WERI-Rb-1 (cell line): ENCODE measurements at regions not wholly inside any gene's neighbourhood (a gene's known extent, or its start where the extent isn't known, plus 50 kb on each side); places are given as distances from the start of the nearest gene placed in this dataset.
"Not testable (repeated sequence)": the region's sequence is repeated elsewhere in the genome, so short reads cannot be mapped to it uniquely, and the experiment has no call there.

Experiments used
- DNase-seq: peaks from one replicate; pipeline ENCODE4 v3.0.0-alpha.2; 2020
- H3K27ac ChIP-seq: fragments of 250-450 bp; sonication (Bioruptor Pico); 2 replicates; pipeline ENCODE4 v1.5.1; 2020; ENCODE audit warnings: mild to moderate bottlenecking, moderate library complexity
- H3K27me3 ChIP-seq: fragments of 250-450 bp; sonication (Bioruptor Pico); 2 replicates; pipeline ENCODE4 v1.5.1; 2021; ENCODE audit warnings: mild to moderate bottlenecking, low read depth, moderate library complexity; ENCODE audit not compliant: insufficient read depth, severe bottlenecking
- H3K36me3 ChIP-seq: fragments of 250-450 bp; sonication (Bioruptor Pico); 2 replicates; pipeline ENCODE4 v1.5.1; 2020; ENCODE audit warnings: mild to moderate bottlenecking, moderate library complexity
- H3K4me3 ChIP-seq: 2 replicates; pipeline ENCODE4 v1.5.1; 2011; ENCODE audit warnings: low read depth, mild to moderate bottlenecking, control low read depth, low read length
- H3K9me3 ChIP-seq: fragments of 250-450 bp; sonication (Bioruptor Pico); 2 replicates; pipeline ENCODE4 v1.5.1; 2021; ENCODE audit warnings: mild to moderate bottlenecking, moderate library complexity; ENCODE audit not compliant: severe bottlenecking
- CTCF ChIP-seq: IDR thresholded peaks from 2 replicates; pipeline ENCODE4 v1.5.1; 2011; ENCODE audit warnings: low read depth, mild to moderate bottlenecking, control low read depth, inconsistent platforms, low read length

GRCh38 chr4:117699595-117699994, 334.7 kb upstream of the NDST3 start:
- Histone ChIP-seq H3K27me3 (no peaks in the 10 kb centered on the region), H3K4me3 (no peak overlapping the region), H3K9me3 (no peaks in the 10 kb centered on the region), H3K36me3 (no peaks in the 10 kb centered on the region), H3K27ac (no peak overlapping the region)
- TF ChIP-seq CTCF = no peak
- DNase-seq = no peak

- Histone ChIP-seq H3K4me3 (no peak overlapping the region), H3K27ac (no peak overlapping the region), H3K9me3 (no peaks in the 10 kb centered on the region), H3K36me3 (no peaks in the 10 kb centered on the region), H3K27me3 (no peaks in the 10 kb centered on the region)
- peak; percentile 55 for TF ChIP-seq CTCF
- no peak for DNase-seq
Observed at GRCh38 chr4:117700111-117700892, 334.0 kb upstream of the NDST3 start.

- H3K4me3 ChIP-seq = no peak overlapping the region
- H3K27me3 ChIP-seq = no peaks in the 10 kb centered on the region
- no peak for TF ChIP-seq CTCF
- no peaks in the 10 kb centered on the region for H3K9me3 ChIP-seq
- no peak overlapping the region for H3K27ac ChIP-seq
- DNase-seq = no peak
- no peaks in the 10 kb centered on the region for H3K36me3 ChIP-seq
Observed at GRCh38 chr4:117702353-117702752, 331.9 kb upstream of the NDST3 start.

- H3K36me3 ChIP-seq = no peaks in the 10 kb centered on the region
- DNase-seq = no peak
- H3K27me3 ChIP-seq = no peaks in the 10 kb centered on the region
- no peak overlapping the region for H3K4me3 ChIP-seq
- no peak overlapping the region for H3K27ac ChIP-seq
- TF ChIP-seq CTCF = no peak
- no peaks in the 10 kb centered on the region for H3K9me3 ChIP-seq
Observed at GRCh38 chr4:117704721-117705120, 329.6 kb upstream of the NDST3 start.

GRCh38 chr4:117740736-117741135, 293.6 kb upstream of the NDST3 start:
- no peak for TF ChIP-seq CTCF
- Histone ChIP-seq H3K27ac (no peak overlapping the region), H3K36me3 (no peaks in the 10 kb centered on the region), H3K27me3 (no peaks in the 10 kb centered on the region), H3K4me3 (no peak overlapping the region), H3K9me3 (no peaks in the 10 kb centered on the region)
- no peak for DNase-seq

GRCh38 chr4:117745379-117745778, 288.9 kb upstream of the NDST3 start:
- not testable (repeated sequence) for H3K4me3 ChIP-seq, H3K36me3 ChIP-seq, H3K27ac ChIP-seq, H3K9me3 ChIP-seq, H3K27me3 ChIP-seq, DNase-seq
